Suprapubic skin (tissue), 4 donors: ENCODE measurements at regions not wholly inside any gene's neighbourhood (a gene's known extent, or its start where the extent isn't known, plus 50 kb on each side); places are given as distances from the start of the nearest gene placed in this dataset.

Experiments
- POLR2A ChIP-seq, 2 donors: fragments of 450-650 bp; IDR thresholded peaks; one replicate each; pipeline ENCODE4 v1.6.1; 2017; ENCODE audit warnings: antibody characterized with exemption in 2 of 2, mild to moderate bottlenecking in 2 of 2, moderate library complexity in 2 of 2
- POLR2AphosphoS5 ChIP-seq, 3 donors: sonication (generic); formaldehyde crosslinking; IDR thresholded peaks; one replicate each; pipeline ENCODE4 v1.6.1; 2017; ENCODE audit warnings: antibody characterized with exemption in 3 of 3
- TF ChIP-seq, protein P1 (sequence below), 2 donors: fragments of 200-600 bp in 1 of 2; fragments of 450-650 bp in 1 of 2; sonication (generic) in 1 of 2; IDR thresholded peaks; one replicate each; pipeline ENCODE4 v1.5.1; 2016 to 2019; ENCODE audit warnings: antibody characterized with exemption in 2 of 2, mild to moderate bottlenecking in 1 of 2, moderate library complexity in 1 of 2

- TF ChIP-seq, protein P1, sequence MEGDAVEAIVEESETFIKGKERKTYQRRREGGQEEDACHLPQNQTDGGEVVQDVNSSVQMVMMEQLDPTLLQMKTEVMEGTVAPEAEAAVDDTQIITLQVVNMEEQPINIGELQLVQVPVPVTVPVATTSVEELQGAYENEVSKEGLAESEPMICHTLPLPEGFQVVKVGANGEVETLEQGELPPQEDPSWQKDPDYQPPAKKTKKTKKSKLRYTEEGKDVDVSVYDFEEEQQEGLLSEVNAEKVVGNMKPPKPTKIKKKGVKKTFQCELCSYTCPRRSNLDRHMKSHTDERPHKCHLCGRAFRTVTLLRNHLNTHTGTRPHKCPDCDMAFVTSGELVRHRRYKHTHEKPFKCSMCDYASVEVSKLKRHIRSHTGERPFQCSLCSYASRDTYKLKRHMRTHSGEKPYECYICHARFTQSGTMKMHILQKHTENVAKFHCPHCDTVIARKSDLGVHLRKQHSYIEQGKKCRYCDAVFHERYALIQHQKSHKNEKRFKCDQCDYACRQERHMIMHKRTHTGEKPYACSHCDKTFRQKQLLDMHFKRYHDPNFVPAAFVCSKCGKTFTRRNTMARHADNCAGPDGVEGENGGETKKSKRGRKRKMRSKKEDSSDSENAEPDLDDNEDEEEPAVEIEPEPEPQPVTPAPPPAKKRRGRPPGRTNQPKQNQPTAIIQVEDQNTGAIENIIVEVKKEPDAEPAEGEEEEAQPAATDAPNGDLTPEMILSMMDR (IDR thresholded peaks at IDR 0.05) = no peak
- TF ChIP-seq POLR2AphosphoS5 (IDR thresholded peaks at IDR 0.05) (no peak), POLR2A (IDR thresholded peaks at IDR 0.05) (no peak)
These were observed 505.1 kb upstream of the TMEM132C start for GRCh38 chr12:127761880-127762279.
